IMR-90 (cell line): ENCODE measurements at regions not wholly inside any gene's neighbourhood (a gene's known extent, or its start where the extent isn't known, plus 50 kb on each side); places are given as distances from the start of the nearest gene placed in this dataset.

ENCODE experiments used
- ATAC-seq: fragments of 200-7000 bp; cut with Tn5 transposase; 2 replicates; pipeline ENCODE4 v1.9.1; 2020; ENCODE audit warnings: low read depth, mild to moderate bottlenecking, moderate library complexity
- BruUV-seq: library from RNA; stranded (reverse); fragments of 400-500 nt; replicated peaks from 2 replicates; lab custom pipeline; 2021; lab: Mats Ljungman, UMichigan
- CTCF ChIA-PET: fragments of 300-600 bp; formaldehyde crosslinking; extraction: SDS; loops from one replicate; lab custom pipeline; 2021; ENCODE audit warnings: antibody characterized with exemption; lab: Yijun Ruan, JAX
- POLR2A ChIA-PET: fragments of 300-600 bp; sonication (Branson Sonifier 250); formaldehyde crosslinking; loops from one replicate; lab custom pipeline; 2022; ENCODE audit warnings: antibody characterized with exemption; ENCODE audit not compliant: unreplicated experiment; lab: Charles Lee
- DNase-seq: peaks from one replicate; pipeline ENCODE4 v3.0.0; 2013
- H2AFZ ChIP-seq: replicated peaks from 2 replicates; pipeline ENCODE3; 2013; ENCODE audit warnings: low read length, mild to moderate bottlenecking; ENCODE audit not compliant: poor library complexity
- H2AK5ac ChIP-seq: 2 replicates; pipeline ENCODE4 v1.6.1; 2013; ENCODE audit warnings: low read depth, low read length, inconsistent platforms
- H2AK9ac ChIP-seq: replicated peaks from 2 replicates; pipeline ENCODE3; 2013; ENCODE audit warnings: mild to moderate bottlenecking, low read depth, low read length, moderate library complexity; ENCODE audit not compliant: poor library complexity
- H2BK120ac ChIP-seq: 2 replicates; pipeline ENCODE4 v1.6.1; 2013; ENCODE audit warnings: low read depth, low read length, inconsistent platforms
- H2BK15ac ChIP-seq: 3 replicates; pipeline ENCODE4 v1.6.1; 2013; ENCODE audit warnings: low read depth, low read length, inconsistent platforms
- H2BK20ac ChIP-seq: 2 replicates; pipeline ENCODE4 v1.6.1; 2013; ENCODE audit warnings: low read depth, mild to moderate bottlenecking, inconsistent platforms, low read length, moderate library complexity
- H2BK5ac ChIP-seq: 2 replicates; pipeline ENCODE4 v1.6.1; 2013; ENCODE audit warnings: mild to moderate bottlenecking, low read depth, low read length, inconsistent platforms; ENCODE audit not compliant: poor library complexity, severe bottlenecking
- H3K14ac ChIP-seq: replicated peaks from 2 replicates; pipeline ENCODE4 v1.6.1; 2013; ENCODE audit warnings: low read depth, low read length, inconsistent platforms
- H3K18ac ChIP-seq: 2 replicates; pipeline ENCODE4 v1.6.1; 2013; ENCODE audit warnings: low read depth, low read length, control low read depth
- H3K23ac ChIP-seq: 2 replicates; pipeline ENCODE4 v1.6.1; 2013; ENCODE audit warnings: low read depth, low read length, inconsistent platforms
- H3K27ac ChIP-seq: 2 replicates; pipeline ENCODE4 v1.5.1; 2013; ENCODE audit warnings: mild to moderate bottlenecking, control low read depth, low read length; ENCODE audit not compliant: insufficient read depth
- H3K27me3 ChIP-seq: 2 replicates; pipeline ENCODE4 v1.6.1; 2013; ENCODE audit warnings: low read length; ENCODE audit not compliant: control insufficient read depth, insufficient read depth
- H3K36me3 ChIP-seq: 2 replicates; pipeline ENCODE4 v1.6.1; 2013; ENCODE audit warnings: low read length, mixed read lengths; ENCODE audit not compliant: control insufficient read depth, insufficient read depth
- H3K4ac ChIP-seq: 2 replicates; pipeline ENCODE4 v1.6.1; 2013; ENCODE audit warnings: low read depth, low read length, inconsistent platforms
- H3K4me1 ChIP-seq: 2 replicates; pipeline ENCODE4 v1.6.1; 2013; ENCODE audit warnings: low read length, mixed read lengths; ENCODE audit not compliant: control insufficient read depth, insufficient read depth
- H3K4me2 ChIP-seq: 2 replicates; pipeline ENCODE4 v1.6.1; 2013; ENCODE audit warnings: low read depth, mild to moderate bottlenecking, control low read depth, low read length, moderate library complexity
- H3K4me3 ChIP-seq: 2 replicates; pipeline ENCODE4 v1.5.1; 2013; ENCODE audit warnings: low read depth, mild to moderate bottlenecking, control low read depth, low read length, moderate library complexity; ENCODE audit not compliant: insufficient read depth
- H3K56ac ChIP-seq: 2 replicates; pipeline ENCODE4 v1.6.1; 2013; ENCODE audit warnings: low read length, inconsistent platforms; ENCODE audit not compliant: insufficient read depth; ENCODE audit errors: extremely low read depth
- H3K79me1 ChIP-seq, 2 experiments: 2 replicates each; pipeline ENCODE4 v1.6.1; 2013; ENCODE audit warnings: low read length in 2 of 2, inconsistent platforms in 1 of 2, low read depth in 1 of 2
- H3K9ac ChIP-seq: 2 replicates; pipeline ENCODE4 v1.6.1; 2013; ENCODE audit warnings: low read depth, low read length, control low read depth
- H3K9me1 ChIP-seq: 2 replicates; pipeline ENCODE4 v1.6.1; 2013; ENCODE audit warnings: low read length, inconsistent platforms; ENCODE audit not compliant: insufficient read depth
- H3K9me3 ChIP-seq: 2 replicates; pipeline ENCODE4 v1.6.1; 2013; ENCODE audit warnings: low read length; ENCODE audit not compliant: control insufficient read depth, insufficient read depth
- H4K20me1 ChIP-seq: 2 replicates; pipeline ENCODE4 v1.6.1; 2013; ENCODE audit warnings: low read length, inconsistent platforms; ENCODE audit not compliant: insufficient read depth
- H4K5ac ChIP-seq: 2 replicates; pipeline ENCODE4 v1.6.1; 2013; ENCODE audit warnings: mild to moderate bottlenecking, low read depth, low read length, control low read depth
- H4K8ac ChIP-seq, 2 experiments: 2 replicates each; pipeline ENCODE4 v1.6.1; 2013; ENCODE audit warnings: low read depth in 2 of 2, low read length in 2 of 2, control low read depth in 1 of 2, inconsistent platforms in 1 of 2
- H4K91ac ChIP-seq: 2 replicates; pipeline ENCODE4 v1.6.1; 2013; ENCODE audit warnings: low read depth, low read length, inconsistent platforms; ENCODE audit not compliant: insufficient read depth
- BHLHE40 ChIP-seq: fragments of 150-350 bp; IDR thresholded peaks from 2 replicates; pipeline ENCODE4 v1.6.1; 2016; ENCODE audit warnings: mild to moderate bottlenecking, low read depth, low read length
- CEBPB ChIP-seq: IDR thresholded peaks from 2 replicates; pipeline ENCODE4 v1.6.1; 2012; ENCODE audit warnings: low read depth, low read length, improper control_type of control experiment
- CHD1 ChIP-seq: IDR thresholded peaks from 2 replicates; pipeline ENCODE4 v1.6.1; 2012; ENCODE audit warnings: low read depth, low read length, improper control_type of control experiment
- CTCF ChIP-seq: conservative IDR thresholded peaks from 2 replicates; pipeline ENCODE4 v1.5.1; 2012; ENCODE audit warnings: mild to moderate bottlenecking, low read depth, low read length, improper control_type of control experiment
- FOS ChIP-seq: fragments of 150-350 bp; IDR thresholded peaks from 2 replicates; pipeline ENCODE4 v1.6.1; 2016; ENCODE audit warnings: low read depth, low read length
- MAZ ChIP-seq: IDR thresholded peaks from 2 replicates; pipeline ENCODE4 v1.6.1; 2012; ENCODE audit warnings: low read depth, mild to moderate bottlenecking, low read length, improper control_type of control experiment, moderate library complexity, borderline replicate concordance
- MXI1 ChIP-seq: IDR thresholded peaks from 2 replicates; pipeline ENCODE4 v1.6.1; 2012; ENCODE audit warnings: low read depth, mild to moderate bottlenecking, low read length, moderate library complexity, borderline replicate concordance
- NFE2L2 ChIP-seq: fragments of 150-350 bp; IDR thresholded peaks from 2 replicates; pipeline ENCODE4 v1.6.1; 2016; ENCODE audit warnings: low read depth, mild to moderate bottlenecking, low read length
- RCOR1 ChIP-seq: IDR thresholded peaks from 2 replicates; pipeline ENCODE4 v1.6.1; 2012; ENCODE audit warnings: mild to moderate bottlenecking, low read length, improper control_type of control experiment; ENCODE audit not compliant: insufficient replicate concordance
- SMC3 ChIP-seq: fragments of 150-350 bp; IDR thresholded peaks from 2 replicates; pipeline ENCODE4 v1.6.1; 2016; ENCODE audit warnings: low read depth, mild to moderate bottlenecking, antibody characterized with exemption, low read length, moderate library complexity
- WGBS, 2 experiments: methylation state at CpG; one replicate each; pipeline versions ENCODE4 v1.1.5 to v1.1.7; 2013; ENCODE audit warnings: missing lambda C conversion rate in 2 of 2; ENCODE audit not compliant: insufficient read length in 1 of 2; ENCODE audit errors: extremely low coverage in 2 of 2; 5-methylcytosine and 5-hydroxymethylcytosine counted together
- dilution Hi-C: fragments of 300-500 bp; cut with HindIII; formaldehyde crosslinking; loops from one replicate; pipeline ENCODE4 v1.14.3; 2018; ENCODE audit warnings: low sequenced_read_pairs; ENCODE audit not compliant: unreplicated experiment
- in situ Hi-C: fragments of 300-500 bp; cut with MboI; formaldehyde crosslinking; loops from 3 replicates; pipeline ENCODE4 v1.14.3; 2019; ENCODE audit warnings: low sequenced_read_pairs, inconsistent platforms, mixed read lengths
- intact Hi-C: fragments of 100-400 bp; cut with micrococcal nuclease; formaldehyde crosslinking; loops from 2 replicates; pipeline ENCODE4 v1.10.0; 2022

GRCh38 chr1:96183485-96183884 lies 538.1 kb upstream of the PTBP2 start:
- Histone ChIP-seq H3K4me3 (no peak overlapping the region), H3K4me2 (no peak overlapping the region), H2AK9ac (no peak overlapping the region), H3K27ac (no peak overlapping the region), H2BK5ac (no peak overlapping the region), H3K4me1 (no peaks in the 10 kb centered on the region), H4K91ac (no peak overlapping the region), H2AK5ac (no peak overlapping the region), H3K9ac (no peak overlapping the region), H2BK120ac (no peak overlapping the region), H2BK20ac (no peak overlapping the region), H3K9me1 (no peaks in the 10 kb centered on the region), H3K14ac (no peak overlapping the region), H3K9me3 (no peaks in the 10 kb centered on the region), H3K36me3 (no peaks in the 10 kb centered on the region), H3K18ac (no peak overlapping the region), H4K5ac (no peak overlapping the region), H4K20me1 (no peaks in the 10 kb centered on the region), H4K8ac (no peak overlapping the region), H3K23ac (no peak overlapping the region), H2AFZ (no peak overlapping the region), H3K4ac (no peak overlapping the region), H3K79me1 (no peaks in the 10 kb centered on the region), H2BK15ac (no peak overlapping the region), H3K27me3 (no peaks in the 10 kb centered on the region), H3K56ac (no peak overlapping the region)
- dilution Hi-C loops (no loop called here), in situ Hi-C loops (no loop called here), intact Hi-C loops (no loop called here)
- no peak for DNase-seq
- CTCF ChIA-PET = interaction anchor here (0.5 kb wide), 1 partner anchor 1107 kb away, joined by 5 read pairs; no protein-coding TSS in a partner anchor
- no peak for TF ChIP-seq CEBPB
- TF ChIP-seq FOS = no peak
- TF ChIP-seq BHLHE40 = no peak
- no peak for TF ChIP-seq CTCF
- TF ChIP-seq RCOR1 = no peak
- no peak for TF ChIP-seq MXI1
- no peak for TF ChIP-seq MAZ
- TF ChIP-seq SMC3 = no peak
- TF ChIP-seq NFE2L2 = no peak
- TF ChIP-seq CHD1 = no peak
- no TSS peak for BruUV-seq
- POLR2A ChIA-PET = no interaction called here
- no peak for ATAC-seq
- WGBS, 2 experiments = no CpG with 5 or more reads among the region's 2 CpGs
